Dermis blood vessel endothelial cell (primary cell): ENCODE measurements at regions not wholly inside any gene's neighbourhood (a gene's known extent, or its start where the extent isn't known, plus 50 kb on each side); places are given as distances from the start of the nearest gene placed in this dataset.

ENCODE experiments used
- DNase-seq: peaks from one replicate; pipeline ENCODE4 v3.0.0; 2010

DNA sequence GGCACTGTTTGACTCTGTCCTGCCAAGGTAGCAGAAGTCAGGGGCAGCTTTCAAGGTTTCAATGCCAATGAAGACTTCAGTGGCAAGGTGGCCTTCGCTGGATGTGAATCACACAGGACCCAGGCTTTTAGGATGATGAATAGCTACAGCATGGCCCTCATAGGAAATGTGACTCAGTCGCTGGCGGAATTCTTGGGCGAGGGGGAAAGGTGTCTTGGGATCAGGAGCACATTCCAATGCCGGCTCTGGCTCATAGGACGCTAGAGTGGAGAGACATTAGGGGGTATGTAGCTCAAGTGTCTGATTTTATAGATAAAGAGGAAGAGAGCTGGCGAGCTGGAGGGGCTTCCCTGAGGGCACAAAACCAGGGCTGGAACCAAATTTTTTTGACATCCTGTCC lies 68.6 kb downstream of the SMIM21 start:
- peak; percentile 43 for DNase-seq

DNA sequence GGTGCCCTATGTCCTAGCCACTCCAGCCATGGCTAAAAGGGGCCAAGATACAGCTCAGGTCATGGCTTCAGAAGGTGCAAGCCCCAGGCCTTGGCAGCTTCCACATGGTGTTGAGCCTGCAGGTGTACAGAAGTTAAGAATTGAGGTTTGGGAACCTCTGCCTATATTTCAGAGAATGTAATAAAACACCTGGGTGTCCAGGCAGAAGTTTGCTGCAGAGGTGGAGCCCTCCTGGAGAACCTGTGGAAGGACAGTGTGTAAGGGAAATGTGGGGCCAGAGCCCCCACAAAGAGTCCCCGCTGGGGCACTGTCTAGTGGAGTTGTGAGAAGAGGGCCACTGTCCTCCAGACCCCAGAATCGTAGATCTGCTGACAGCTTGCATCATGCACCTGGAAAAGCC lies 74.1 kb downstream of the SMIM21 start:
- no peak for DNase-seq

DNA sequence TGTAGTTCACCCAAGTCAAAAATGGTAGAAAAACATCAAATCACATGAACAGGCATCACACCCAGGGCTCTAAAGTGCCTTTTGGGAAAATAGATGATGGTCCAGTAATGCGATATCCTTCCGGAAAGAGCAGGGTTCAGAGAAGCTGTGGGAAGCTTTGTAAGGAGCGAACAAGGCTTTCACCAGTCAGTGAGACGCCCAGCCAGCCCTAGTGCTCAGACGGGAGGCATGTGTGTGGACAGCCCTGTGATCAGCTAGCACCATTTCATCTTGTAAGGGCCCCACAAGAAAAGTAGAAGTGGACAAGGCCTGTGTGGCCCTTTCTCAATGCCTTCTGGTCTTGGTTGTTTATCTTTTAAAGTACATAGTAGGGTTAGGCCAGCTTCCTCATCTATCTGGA lies 76.1 kb downstream of the SMIM21 start:
- DNase-seq = no peak

DNA sequence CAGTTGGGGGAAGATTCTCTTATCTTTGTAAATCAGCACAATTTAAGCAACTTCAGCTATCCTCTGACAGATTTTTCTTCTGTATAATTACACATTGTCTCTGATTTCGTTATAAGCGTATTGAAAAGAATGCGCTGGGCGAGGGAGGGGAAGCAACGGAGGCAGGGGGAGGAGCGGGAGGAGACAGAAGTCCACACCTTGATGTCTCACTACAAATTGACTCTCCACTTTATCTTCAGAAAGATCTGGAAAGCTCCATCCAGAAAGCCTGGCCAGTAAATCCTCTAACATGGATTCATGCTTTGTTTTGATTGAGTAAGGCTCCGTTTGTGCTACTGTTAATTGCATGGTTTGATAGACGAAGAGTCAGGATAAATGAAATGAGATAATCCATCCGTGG lies 76.6 kb downstream of the SMIM21 start:
- DNase-seq = no peak

DNA sequence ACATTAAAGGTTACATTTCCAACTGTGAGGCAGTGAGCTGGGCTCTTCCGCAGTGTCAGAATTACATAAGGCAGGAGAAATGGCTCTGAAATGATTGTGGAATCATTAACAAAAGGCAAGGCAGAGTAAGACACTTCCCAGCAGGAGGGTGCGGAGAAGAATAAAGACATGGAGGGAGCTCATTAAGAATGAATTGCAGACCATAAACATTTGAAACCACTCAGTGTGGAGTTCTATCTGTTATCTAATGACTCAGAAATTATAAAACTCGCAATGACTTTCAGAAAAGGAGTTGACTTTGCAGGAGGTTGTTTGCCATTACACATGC lies 77.0 kb downstream of the SMIM21 start:
- no peak for DNase-seq

DNA sequence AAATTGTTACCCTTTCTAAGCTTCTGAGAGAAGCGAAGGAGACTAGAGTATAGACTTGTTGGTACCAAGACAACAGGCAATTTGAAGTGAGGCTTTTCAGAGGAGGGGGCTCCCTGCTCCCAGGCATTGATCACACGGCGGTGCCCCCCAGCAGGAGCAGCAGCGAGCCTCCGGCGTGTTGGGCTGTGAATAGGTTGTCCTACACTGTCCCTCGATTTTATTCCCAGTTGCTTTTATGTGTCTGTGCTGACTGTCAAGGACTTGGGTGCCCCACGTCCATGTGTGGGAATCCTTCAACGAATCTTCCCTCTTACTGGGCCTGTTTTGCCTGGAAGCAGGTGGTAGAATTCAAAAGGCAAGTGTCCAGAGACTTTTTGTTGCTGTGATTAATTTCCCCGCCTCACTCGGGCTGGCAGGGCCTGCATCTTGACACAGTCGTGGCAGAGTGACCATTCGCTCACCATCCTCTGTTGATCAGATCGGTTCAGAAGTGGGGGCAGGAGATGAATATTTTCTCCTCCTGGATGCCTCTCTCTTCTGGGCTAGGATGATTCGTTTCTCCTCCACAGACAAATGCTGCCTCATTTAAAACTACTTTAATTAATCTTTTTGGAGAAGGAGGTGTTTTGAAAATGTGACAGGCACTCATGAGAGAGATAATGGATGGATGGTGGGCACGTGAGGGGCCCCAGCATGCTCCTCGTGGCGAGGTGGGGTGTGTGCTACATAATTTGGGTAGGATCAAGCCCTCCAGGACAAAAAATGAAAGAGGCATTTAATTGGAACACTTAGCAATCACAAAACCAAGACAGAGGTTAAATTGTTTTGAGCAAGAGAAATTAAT lies 77.6 kb downstream of the SMIM21 start:
- DNase-seq = no peak

DNA sequence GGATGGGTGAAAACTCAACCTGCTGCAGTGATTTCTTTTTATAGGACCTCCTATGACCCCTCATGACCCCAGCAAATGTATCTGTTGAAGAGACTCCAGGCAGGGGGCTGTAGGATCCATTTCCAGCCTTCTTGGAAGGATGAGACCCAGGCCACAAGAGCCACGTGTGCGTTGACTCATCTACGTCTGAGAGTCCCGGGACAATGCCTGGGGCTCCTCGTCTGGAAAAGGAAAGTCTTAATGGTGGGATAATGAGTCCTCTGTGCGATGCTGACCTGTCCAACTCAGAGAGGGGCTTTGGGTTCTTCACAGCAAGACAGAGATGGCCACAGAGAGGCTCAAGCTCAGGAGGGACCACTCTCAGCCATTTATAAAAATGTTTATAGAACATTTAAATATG lies 80.8 kb downstream of the SMIM21 start:
- no peak for DNase-seq

DNA sequence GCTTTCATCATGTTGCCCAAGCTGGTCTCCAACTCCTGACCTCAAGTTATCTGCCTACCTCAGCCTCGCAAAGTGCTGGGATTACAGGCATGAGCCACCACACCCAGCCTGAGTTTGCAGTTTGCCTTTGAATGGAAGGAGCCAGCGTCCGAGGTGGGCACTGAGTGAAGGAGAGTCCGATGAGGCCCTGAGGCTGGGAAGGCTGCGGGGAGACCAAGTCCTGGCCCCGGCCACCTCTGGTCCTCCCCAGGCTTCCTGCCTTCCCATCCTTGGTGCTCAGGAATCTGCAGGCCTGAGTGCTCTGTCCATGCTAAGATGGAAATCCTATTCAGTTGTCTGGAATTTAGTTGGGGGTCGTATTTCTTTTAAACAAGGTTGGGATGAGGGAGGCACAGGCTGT lies 82.9 kb downstream of the SMIM21 start:
- DNase-seq = no peak

DNA sequence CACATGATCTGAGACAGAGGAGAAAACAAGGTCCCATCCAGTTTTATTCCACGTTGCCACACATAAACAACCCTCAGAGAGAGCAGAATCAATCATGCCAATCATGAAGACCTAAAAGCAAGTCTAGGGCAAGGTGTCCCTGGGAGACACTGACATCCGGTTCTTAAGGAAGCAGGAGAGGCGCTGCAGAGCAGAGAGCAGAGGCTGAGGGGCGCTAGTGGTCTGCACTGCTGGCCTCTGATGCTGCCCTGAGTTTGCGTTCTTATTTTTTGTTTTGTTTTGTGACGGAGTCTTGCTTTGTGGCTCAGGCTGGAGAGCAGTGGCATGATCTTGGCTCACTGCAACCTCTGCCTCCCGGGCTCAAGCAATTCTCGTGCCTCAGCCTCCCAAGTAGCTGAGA lies 83.3 kb downstream of the SMIM21 start:
- DNase-seq = no peak

DNA sequence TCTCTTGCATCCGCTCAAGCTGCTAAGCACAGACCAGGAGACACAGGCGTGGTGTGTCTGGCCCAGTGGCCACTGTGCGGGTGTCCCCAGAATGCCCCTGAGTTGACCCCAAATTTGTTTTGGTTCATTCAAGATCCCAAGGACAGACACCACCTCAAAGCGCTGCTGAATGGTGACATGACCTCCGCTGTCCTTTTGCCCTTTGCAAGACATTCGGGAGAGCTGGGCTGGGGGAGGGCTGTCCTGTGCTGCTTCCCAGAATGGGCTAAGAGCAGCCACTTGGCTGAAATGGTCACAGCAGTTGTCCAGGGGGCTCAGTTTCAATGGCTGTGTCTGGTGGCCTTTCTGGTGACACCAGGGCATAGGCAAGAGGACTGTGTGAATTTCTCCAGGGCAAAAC lies 84.1 kb downstream of the SMIM21 start:
- DNase-seq = no peak

DNA sequence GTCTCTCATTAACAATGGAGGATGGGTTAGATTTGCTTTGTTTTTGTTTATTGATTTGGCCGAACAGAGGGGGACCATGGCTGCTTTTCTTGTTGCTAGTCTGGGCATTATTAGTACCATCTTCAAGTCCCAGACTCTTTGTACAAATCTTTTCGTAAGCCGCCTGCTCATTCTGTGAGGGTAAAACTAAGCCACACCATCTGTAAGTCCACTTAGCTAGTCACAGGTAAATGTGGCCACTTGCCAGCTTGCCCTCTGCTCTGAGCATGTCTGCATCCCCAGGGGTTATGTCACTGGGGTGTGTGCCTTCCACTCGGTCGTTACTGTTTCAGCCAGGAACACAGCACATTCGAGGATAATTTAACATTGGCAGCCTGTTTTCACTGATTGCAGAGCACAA lies 85.6 kb downstream of the SMIM21 start:
- DNase-seq = no peak

DNA sequence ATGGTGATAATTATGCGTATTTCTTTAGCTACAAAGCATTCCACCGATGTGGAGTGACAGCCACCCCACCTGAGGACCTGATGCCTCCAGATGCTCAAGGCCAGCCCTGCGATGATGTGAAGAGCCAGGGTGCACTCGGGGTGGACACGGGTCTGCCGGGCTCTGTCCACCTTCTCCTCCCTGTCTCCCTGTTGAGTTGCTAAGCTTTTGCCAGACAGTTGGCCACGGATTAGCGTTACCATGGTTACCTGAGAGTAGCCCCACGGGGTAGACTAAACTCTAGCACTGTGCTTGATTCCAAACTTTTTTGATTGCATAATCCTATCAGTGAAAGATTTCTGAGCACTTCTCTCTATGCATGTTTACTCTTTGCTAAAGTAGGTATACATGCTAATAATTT lies 86.2 kb downstream of the SMIM21 start:
- DNase-seq = no peak

DNA sequence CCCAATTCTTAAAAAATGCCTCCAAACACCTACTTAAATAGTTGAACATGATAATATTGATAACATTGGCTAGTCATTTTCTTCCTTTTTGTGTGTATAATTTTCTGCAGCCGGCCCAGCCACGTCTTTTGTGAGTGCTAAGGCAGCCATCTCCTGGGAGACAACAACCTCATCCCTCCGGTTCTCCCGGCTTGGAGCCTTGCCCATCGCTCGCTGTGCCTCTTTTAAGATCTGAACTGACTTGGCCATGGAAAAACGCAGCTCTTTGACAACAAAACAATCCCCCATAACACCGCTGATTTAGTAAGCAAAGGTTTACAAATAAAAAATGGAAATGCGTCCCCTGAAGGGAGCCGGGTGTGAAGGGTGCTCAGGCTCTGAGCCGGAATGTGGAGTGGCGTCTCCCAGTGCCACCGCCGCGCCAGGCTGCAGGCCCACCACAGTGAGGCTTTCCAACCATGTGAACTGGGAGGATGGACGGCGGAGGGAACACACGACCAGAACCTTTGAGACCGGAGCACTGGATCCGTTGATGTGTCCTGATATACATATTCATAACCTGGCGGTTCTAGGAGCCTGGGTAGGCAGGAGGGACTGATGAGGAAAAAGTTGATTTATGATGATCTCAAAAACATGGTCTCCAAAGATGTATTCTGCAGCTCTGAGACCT lies 87.4 kb downstream of the SMIM21 start:
- DNase-seq = no peak
